Stimulated activated CD4-positive, alpha-beta T cell treated with anti-CD3 and anti-CD28 coated beads, Interleukin-12 subunit alpha, Interleukin-12 subunit beta, amount 100 ng/mL, for 4 hours (primary cell): ENCODE measurements at regions not wholly inside any gene's neighbourhood (a gene's known extent, or its start where the extent isn't known, plus 50 kb on each side); places are given as distances from the start of the nearest gene placed in this dataset.
"Not testable (repeated sequence)": the region's sequence is repeated elsewhere in the genome, so short reads cannot be mapped to it uniquely, and the experiment has no call there.

Experiments used
- DNase-seq: peaks from one replicate; pipeline ENCODE4 v3.0.0-alpha.2; 2020

DNA sequence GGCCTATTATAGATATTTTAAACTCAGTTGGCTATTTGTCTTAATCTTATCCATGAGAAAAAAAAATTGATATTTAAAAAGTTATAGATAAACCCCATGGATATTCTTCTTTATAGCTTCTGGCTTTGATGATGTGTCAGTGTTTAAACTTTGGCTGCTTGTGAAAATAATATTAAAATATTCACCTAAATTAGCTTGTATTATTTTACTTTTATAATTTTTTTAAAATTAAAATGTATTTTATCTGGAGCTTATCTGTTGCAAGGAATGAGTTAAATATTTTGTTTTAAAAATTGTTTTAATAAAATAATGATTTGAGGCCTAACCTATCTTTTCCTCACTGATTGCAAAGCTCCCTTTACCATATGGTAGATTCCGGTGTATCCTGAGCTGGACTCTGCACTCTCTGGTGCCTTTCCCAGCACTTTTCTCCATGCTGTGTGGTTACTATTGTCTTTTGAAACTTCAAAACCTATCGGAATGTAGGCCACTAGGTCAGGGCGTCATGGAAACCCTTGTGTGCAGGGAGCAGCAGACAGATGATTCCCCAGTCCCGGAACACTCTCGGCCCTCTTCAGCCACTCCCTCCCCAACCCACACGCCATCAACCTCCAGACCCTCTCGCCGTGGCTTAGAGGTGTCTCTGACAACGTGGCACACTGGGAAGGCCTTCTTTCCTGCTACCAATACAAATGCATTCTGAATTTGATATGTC is 252.3 kb upstream of the ATP10A start:
- no peak for DNase-seq

- not testable (repeated sequence) for DNase-seq
Observed at GRCh38 chr15:26114128-26114527, 251.0 kb upstream of the ATP10A start.

DNA sequence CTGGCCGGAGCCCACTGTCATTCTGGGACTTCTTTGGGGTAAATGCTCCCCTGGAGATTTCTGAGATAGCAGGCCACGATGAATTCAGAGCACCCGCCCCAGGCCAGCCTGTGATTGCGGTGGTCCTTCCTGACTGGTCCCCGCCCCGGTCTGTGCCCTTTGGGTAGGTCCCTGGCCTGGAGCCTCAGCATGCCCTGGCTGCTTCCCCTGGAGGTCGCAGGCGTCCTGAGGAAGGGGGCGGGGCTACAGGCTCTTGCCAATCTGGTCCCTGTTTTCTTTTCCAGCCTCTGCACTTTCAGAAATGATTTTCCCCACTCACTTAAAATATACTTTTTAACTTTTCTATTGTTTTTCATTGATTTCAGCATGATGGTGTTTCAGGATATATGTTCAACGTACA is 250.2 kb upstream of the ATP10A start:
- DNase-seq: no peak

GRCh38 chr15:26109203-26109602 is 246.1 kb upstream of the ATP10A start:
- no peak for DNase-seq

- DNase-seq: no peak
Observed at GRCh38 chr15:26106556-26106955, 243.4 kb upstream of the ATP10A start.

DNA sequence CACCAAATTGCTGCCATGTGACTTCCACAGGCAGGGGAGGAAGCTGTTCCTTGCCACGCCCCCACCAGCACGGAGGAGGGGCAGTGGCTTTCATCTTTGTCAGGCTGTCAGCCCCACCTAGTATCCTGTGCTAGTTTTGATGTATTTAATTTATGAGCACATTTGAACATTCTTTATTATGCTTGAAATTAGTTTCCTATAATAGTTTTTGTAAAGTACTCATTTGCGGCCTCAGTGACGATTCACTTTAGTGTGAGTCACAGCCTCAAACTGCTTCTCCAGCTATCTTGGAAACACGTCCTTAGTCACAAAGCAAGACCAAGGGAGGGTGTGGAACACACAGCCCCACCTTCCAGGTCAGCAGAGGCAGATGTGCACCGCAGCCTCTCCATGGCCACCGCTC is 239.9 kb upstream of the ATP10A start:
- no peak for DNase-seq

- no peak for DNase-seq
Observed at GRCh38 chr15:26102365-26102764, 239.2 kb upstream of the ATP10A start.

DNA sequence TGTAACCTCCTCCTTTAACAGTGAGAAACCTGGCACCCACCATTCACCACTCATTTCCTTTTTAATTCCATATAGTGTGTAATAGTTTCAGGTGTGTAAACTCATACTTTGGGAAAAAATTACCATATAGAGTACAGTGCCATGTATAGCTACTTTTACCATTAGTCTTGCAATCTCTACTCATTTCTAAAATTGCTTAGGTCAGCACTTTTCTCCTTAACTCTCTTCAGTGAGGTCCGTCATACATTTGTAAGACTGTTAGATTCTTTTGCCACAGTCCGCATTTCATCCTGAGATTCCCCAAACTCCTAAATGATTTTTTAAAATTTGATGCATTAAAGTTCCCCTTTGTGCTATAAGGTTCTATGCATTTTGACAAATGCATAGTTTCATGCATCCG is 238.3 kb upstream of the ATP10A start:
- no peak for DNase-seq

DNA sequence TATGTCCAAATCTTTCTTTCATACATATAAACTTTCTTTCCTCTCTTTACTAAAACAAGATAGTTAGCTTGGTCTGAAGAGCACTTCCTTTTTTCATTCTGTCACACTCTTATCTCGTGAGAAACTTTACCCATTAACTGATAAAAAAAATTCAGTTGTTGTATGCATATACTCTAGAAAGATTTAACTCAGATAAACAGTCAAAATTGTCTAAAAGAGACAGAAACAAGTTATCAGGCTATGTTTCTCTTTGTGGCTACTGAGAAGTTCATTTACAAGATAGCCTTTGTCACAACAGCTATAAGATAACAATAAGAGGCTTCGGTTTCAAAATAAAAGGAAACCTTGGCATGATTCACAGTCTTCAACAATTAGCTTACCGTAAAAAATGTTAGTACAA is 235.7 kb upstream of the ATP10A start:
- DNase-seq: no peak

DNA sequence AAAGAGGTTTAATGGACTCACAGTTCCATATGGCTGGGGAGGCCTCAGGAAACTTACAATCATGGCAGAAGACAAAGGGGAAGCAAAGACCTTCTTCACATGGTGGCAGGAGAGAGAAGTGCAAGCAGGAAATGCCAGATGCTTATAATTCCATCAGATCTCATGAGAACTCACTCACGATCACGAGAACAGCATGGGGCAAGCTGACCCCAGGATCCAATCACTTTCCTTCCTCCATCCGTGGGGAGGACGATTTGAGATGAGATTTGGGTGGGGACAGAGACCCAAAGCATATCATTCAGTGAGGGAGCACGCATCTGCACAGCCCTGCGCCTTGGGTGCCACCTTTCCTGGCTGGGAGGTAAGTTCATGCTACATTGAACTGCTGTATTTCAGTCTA is 234.1 kb upstream of the ATP10A start:
- no peak for DNase-seq

GRCh38 chr15:26096581-26096980 is 233.5 kb upstream of the ATP10A start:
- DNase-seq: no peak

DNA sequence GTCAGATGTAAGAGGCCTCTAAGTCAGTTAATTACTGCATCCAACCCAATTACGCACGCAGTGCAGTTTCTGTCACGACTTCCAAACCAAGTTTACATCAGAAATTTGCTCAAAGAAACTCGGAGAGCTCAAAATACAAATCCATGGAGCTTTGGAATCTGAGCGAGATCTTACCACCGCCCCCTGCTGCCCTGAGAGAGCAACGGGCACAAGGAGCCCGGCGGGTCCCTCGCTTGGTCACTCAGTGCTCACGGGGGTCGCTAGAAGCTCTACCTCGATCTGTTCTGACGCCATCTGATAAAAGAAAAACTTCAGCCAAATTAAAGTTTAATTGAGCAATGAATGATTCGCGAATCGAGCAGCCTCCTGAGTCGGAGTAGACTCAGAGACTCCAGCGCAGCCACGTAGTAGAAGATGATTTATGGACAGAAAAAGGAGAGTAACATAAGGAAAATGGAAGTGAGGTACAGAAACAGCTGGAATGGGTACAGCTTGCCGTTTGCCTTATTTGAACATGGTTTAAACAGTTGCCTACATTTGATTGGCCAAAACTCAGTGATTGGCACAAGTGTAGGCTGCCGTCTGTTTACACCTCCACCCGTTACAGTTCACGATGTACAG is 232.7 kb upstream of the ATP10A start:
- DNase-seq: no peak

- no peak for DNase-seq
Observed at GRCh38 chr15:26091184-26091583, 228.1 kb upstream of the ATP10A start.

DNA sequence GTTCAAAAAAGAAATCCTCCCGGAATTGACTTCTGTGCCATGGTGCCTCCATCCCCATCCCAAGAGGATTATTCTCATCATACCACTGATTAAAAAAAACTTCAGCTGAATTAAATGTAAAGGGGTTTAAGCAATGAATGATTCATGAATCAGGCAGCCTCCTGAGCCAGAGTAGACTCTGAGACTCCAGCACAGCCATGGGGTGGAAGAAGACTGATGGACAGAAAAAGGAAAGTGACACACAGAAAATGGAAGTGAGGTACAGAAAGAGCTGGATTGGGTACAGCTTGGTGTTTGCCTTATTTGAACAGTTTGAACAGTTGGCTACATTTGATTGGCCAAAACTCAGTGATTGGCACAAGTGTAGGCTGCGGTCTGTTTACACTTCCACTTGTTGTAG is 224.8 kb upstream of the ATP10A start:
- no peak for DNase-seq

DNA sequence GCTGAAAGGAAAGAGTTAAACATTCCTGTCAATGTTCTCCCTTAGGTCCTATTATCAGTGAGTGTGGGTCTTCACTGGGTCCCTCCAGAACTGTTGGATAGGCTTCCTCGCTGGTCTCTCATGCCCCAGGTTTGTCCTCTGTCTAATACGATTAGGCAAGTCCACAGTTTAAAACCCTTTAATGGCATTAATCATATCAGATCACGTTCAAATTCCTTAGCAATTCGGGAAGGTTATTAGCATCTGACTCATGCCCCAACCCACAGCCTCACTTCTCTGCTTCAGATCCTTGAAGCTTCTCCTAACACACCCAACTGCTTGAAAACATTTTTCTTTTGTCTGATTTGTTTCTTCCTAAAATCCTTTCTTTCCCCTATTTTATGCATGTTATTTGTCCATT is 224.3 kb upstream of the ATP10A start:
- no peak for DNase-seq

DNA sequence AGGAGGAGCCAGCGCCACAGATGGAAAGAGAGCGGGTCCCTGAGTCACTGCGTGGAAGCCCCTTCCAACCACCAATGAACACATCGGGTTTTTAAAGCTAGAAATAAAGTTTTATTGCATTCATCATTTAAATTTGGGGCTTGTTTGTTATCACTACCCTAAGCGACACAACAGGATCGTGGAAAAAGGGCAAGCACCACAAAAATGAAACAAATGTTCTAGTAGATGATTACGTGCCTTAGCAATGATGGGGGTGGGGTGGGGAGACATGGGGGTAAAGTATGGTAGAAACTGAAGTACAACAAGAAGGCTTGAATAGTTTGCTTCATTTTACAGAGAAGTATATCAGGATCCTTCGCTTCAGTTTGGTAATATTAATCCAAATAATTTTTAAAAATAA is 221.6 kb upstream of the ATP10A start:
- DNase-seq: no peak

- DNase-seq: no peak
Observed at GRCh38 chr15:26083896-26084295, 220.8 kb upstream of the ATP10A start.

DNA sequence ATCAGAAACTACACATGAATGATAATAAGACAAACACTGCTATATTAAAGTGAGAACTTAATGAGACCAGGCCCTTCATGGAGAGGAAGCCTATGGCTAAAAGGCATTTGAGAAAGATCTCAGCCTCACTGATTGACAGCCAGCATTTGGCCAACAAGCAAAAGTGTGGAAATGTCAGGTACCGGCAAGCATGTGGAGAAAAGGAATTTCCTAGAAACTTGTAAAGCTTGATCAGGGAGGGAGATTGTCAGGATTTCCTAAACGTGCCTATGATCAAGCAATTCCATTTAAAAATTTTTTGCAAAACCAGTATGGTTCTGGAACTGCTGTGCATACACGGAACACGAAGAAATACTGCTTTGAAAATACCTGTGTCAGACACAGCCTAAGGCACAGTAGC is 220.3 kb upstream of the ATP10A start:
- no peak for DNase-seq

GRCh38 chr15:26082221-26083109 is 219.3 kb upstream of the ATP10A start:
- DNase-seq: peak; percentile 94

- no peak for DNase-seq
Observed at GRCh38 chr15:26081758-26082220, 218.7 kb upstream of the ATP10A start.

DNA sequence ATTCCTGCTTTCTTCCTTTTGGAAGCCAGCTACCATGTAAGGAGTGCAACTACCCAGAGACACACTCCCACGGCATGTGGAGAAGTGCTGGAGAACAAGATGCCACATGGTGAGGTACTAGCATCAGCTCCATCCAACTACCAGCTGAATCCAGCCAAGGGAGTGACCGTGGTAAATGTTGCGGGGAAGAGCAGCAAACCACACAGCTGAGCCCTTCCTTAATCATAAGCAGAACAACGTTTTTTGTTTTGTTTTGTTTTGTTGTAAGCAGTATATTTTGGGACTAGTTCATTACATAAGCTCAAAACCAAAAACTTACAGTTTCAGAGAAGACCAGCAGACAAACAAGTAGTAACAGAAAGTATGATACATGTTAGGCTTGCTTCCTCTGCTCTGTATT is 212.6 kb upstream of the ATP10A start:
- no peak for DNase-seq

- peak; percentile 5 for DNase-seq
Observed at GRCh38 chr15:26073430-26074333, 210.6 kb upstream of the ATP10A start.

- DNase-seq: no peak
Observed at GRCh38 chr15:26070095-26070532, 207.0 kb upstream of the ATP10A start.
